ENCODE measurements at regions not wholly inside any gene's neighbourhood (a gene's known extent, or its start where the extent isn't known, plus 50 kb on each side); places are given as distances from the start of the nearest gene placed in this dataset.

DNA sequence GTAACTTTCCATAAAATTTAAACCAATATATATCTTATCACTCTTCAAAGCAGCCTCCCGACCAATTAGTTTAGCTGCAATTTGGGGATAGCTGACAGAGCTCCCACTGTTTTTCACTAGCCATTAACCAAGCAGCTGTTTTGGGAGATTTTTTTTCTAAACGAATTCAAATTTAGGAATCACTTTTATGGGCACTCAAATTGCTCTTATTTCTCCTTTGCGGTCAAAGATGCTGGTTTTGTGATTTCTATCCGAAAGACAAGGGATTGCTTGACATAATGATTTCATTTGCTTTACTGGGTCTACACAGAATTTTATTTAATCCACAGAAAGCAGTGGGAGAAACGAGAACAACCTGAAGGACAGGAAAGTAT, 505.7 kb upstream of the IL12A start:
- no peak overlapping the region for H3K4me3 ChIP-seq (ENCODE audit: control insufficient read depth, low read depth, low read length)
- DNase-seq (ENCODE audit: low read depth), result no peak
- TF ChIP-seq CTCF (IDR thresholded peaks at IDR 0.05; ENCODE audit: control insufficient read depth, insufficient read depth, low read depth, low read length, missing control alignments), result no peak

- no peak for DNase-seq (ENCODE audit: low read depth)
Measured at GRCh38 chr3:159486580-159486979, 502.1 kb upstream of the IL12A start.

GRCh38 chr3:159487304-159487703, 501.3 kb upstream of the IL12A start:
- no peak overlapping the region for H3K4me3 ChIP-seq (ENCODE audit: control insufficient read depth, low read depth, low read length)
- TF ChIP-seq CTCF (IDR thresholded peaks at IDR 0.05; ENCODE audit: control insufficient read depth, insufficient read depth, low read depth, low read length, missing control alignments), result no peak
- no peak for DNase-seq (ENCODE audit: low read depth)

More at GRCh38 chr3:159486580-159486979, 502.1 kb upstream of the IL12A start:
- H3K4me3 ChIP-seq (ENCODE audit: control insufficient read depth, low read depth, low read length), result no peak overlapping the region
- peak; percentile 29 for TF ChIP-seq CTCF (IDR thresholded peaks at IDR 0.05; ENCODE audit: control insufficient read depth, insufficient read depth, low read depth, low read length, missing control alignments)

DNA sequence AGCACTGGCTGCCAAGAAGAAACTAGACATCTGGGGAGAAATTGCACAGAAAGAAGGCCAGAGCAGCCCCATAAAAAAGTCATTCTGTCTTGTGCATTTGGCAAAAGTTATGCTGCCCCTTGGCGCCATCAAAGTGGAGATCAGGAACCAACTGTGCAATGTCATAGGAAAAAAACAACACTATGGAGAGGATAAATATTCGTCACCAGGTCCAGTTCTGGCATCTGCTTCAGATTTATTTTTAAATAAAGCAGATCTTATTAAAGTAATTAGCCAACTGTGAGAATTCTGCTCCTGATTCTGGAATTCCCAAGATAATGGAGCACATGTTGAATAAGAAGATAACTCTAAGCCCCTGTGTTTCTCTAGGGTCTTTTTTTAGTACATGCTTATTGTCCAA, 500.0 kb upstream of the IL12A start:
- no peak overlapping the region for H3K4me3 ChIP-seq (ENCODE audit: control insufficient read depth, low read depth, low read length)
- DNase-seq (ENCODE audit: low read depth), result no peak
- TF ChIP-seq CTCF (IDR thresholded peaks at IDR 0.05; ENCODE audit: control insufficient read depth, insufficient read depth, low read depth, low read length, missing control alignments), result no peak

DNA sequence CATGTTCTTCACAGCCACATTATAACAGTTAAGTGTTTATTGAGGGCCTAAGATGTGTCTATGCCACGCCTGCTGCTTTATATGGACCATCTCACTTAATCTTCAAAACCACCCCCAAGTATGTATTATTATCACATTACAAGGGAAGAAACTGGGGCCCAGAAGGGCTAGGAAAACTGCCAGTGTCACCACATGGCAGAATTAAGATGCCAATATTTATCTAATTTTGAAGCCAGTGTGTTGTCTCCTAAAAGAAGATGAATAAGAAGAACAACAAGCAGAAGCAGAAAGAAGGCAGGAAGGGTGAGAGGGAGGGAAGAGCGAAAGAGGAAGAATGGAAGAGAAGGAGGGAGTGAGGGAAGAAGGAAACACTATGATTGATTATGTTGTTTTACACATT, 491.3 kb upstream of the IL12A start:
- no peak overlapping the region for H3K4me3 ChIP-seq (ENCODE audit: control insufficient read depth, low read depth, low read length)
- DNase-seq (ENCODE audit: low read depth), result no peak
- TF ChIP-seq CTCF (IDR thresholded peaks at IDR 0.05; ENCODE audit: control insufficient read depth, insufficient read depth, low read depth, low read length, missing control alignments), result no peak

GRCh38 chr3:159499031-159499793, 489.4 kb upstream of the IL12A start:
- no peak for TF ChIP-seq CTCF (IDR thresholded peaks at IDR 0.05; ENCODE audit: control insufficient read depth, insufficient read depth, low read depth, low read length, missing control alignments)
- H3K4me3 ChIP-seq (ENCODE audit: control insufficient read depth, low read depth, low read length), result no peak overlapping the region
- no peak for DNase-seq (ENCODE audit: low read depth)
